ENCODE measurements at regions not wholly inside any gene's neighbourhood (a gene's known extent, or its start where the extent isn't known, plus 50 kb on each side); places are given as distances from the start of the nearest gene placed in this dataset.

DNA sequence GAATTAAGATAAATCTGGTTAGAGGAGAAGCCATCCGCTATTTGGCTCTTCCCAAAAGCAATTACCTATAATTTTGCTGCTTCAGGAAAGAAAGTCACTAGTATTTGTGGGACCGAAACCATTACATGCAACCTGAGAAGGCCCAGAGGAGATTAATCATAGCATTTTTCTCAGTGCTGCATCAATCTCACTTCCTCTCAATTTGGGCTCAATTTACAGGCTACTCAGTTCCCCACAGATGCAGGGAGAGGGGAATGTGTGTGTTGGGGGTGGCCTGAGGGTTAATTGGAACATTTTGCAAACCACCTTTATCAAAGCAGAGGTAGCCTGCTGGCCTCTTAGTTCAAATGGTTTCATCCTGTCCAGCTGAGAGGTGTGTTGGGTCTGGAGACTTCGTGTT is 394.7 kb upstream of the ASIC2 start:
- TF ChIP-seq, protein P1, sequence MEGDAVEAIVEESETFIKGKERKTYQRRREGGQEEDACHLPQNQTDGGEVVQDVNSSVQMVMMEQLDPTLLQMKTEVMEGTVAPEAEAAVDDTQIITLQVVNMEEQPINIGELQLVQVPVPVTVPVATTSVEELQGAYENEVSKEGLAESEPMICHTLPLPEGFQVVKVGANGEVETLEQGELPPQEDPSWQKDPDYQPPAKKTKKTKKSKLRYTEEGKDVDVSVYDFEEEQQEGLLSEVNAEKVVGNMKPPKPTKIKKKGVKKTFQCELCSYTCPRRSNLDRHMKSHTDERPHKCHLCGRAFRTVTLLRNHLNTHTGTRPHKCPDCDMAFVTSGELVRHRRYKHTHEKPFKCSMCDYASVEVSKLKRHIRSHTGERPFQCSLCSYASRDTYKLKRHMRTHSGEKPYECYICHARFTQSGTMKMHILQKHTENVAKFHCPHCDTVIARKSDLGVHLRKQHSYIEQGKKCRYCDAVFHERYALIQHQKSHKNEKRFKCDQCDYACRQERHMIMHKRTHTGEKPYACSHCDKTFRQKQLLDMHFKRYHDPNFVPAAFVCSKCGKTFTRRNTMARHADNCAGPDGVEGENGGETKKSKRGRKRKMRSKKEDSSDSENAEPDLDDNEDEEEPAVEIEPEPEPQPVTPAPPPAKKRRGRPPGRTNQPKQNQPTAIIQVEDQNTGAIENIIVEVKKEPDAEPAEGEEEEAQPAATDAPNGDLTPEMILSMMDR (IDR thresholded peaks at IDR 0.05), result no peak
- no peak for TF ChIP-seq POLR2A (IDR thresholded peaks at IDR 0.05)
- no peak for TF ChIP-seq POLR2AphosphoS5 (IDR thresholded peaks at IDR 0.05)
